ENCODE measurements at regions not wholly inside any gene's neighbourhood (a gene's known extent, or its start where the extent isn't known, plus 50 kb on each side); places are given as distances from the start of the nearest gene placed in this dataset.

- H3K27ac ChIP-seq (ENCODE audit: low read depth, low read length, severe bottlenecking) = no peak overlapping the region
- WGBS, 2 experiments (ENCODE audit: insufficient coverage in 2 of 2) = 78% methylated on average over 1 of the region's 3 CpGs; no CpG with 5 or more reads in 1 of the 2 experiments
- H3K9me3 ChIP-seq (ENCODE audit: control insufficient read depth, low read length) = no peaks in the 10 kb centered on the region
- no peaks in the 10 kb centered on the region for H3K4me1 ChIP-seq (ENCODE audit: control insufficient read depth, insufficient read depth, low read length, poor library complexity, severe bottlenecking)
- H3K36me3 ChIP-seq (ENCODE audit: control insufficient read depth, insufficient read depth, low read length) = no peaks in the 10 kb centered on the region
- H3K4me3 ChIP-seq (ENCODE audit: extremely low read depth, insufficient read depth, low read length, poor library complexity, severe bottlenecking) = no peak overlapping the region
These were observed 229.7 kb downstream of the TLE4 start for GRCh38 chr9:79801459-79801858.

GRCh38 chr9:79800578-79800977, 228.8 kb downstream of the TLE4 start:
- no peaks in the 10 kb centered on the region for H3K4me1 ChIP-seq (ENCODE audit: control insufficient read depth, insufficient read depth, low read length, poor library complexity, severe bottlenecking)
- H3K9me3 ChIP-seq (ENCODE audit: control insufficient read depth, low read length) = no peaks in the 10 kb centered on the region
- WGBS, 2 experiments (ENCODE audit: insufficient coverage in 2 of 2) = 100% methylated on average over 1 of the region's 1 CpG; no CpG with 5 or more reads in 1 of the 2 experiments
- no peak overlapping the region for H3K4me3 ChIP-seq (ENCODE audit: extremely low read depth, insufficient read depth, low read length, poor library complexity, severe bottlenecking)
- H3K36me3 ChIP-seq (ENCODE audit: control insufficient read depth, insufficient read depth, low read length) = no peaks in the 10 kb centered on the region
- H3K27ac ChIP-seq (ENCODE audit: low read depth, low read length, severe bottlenecking) = no peak overlapping the region

- no peaks in the 10 kb centered on the region for H3K4me1 ChIP-seq (ENCODE audit: control insufficient read depth, insufficient read depth, low read length, poor library complexity, severe bottlenecking)
- H3K27ac ChIP-seq (ENCODE audit: low read depth, low read length, severe bottlenecking) = no peak overlapping the region
- no peaks in the 10 kb centered on the region for H3K9me3 ChIP-seq (ENCODE audit: control insufficient read depth, low read length)
- H3K36me3 ChIP-seq (ENCODE audit: control insufficient read depth, insufficient read depth, low read length) = no peaks in the 10 kb centered on the region
- no peak overlapping the region for H3K4me3 ChIP-seq (ENCODE audit: extremely low read depth, insufficient read depth, low read length, poor library complexity, severe bottlenecking)
- WGBS, 2 experiments (ENCODE audit: insufficient coverage in 2 of 2) = 91 to 95% methylated on average over 4 to 5 of the region's 6 CpGs
These were observed 228.0 kb downstream of the TLE4 start for GRCh38 chr9:79799691-79800335.

- Histone ChIP-seq H3K36me3 (ENCODE audit: control insufficient read depth, insufficient read depth, low read length) (no peaks in the 10 kb centered on the region), H3K9me3 (ENCODE audit: control insufficient read depth, low read length) (no peaks in the 10 kb centered on the region), H3K4me1 (ENCODE audit: control insufficient read depth, insufficient read depth, low read length, poor library complexity, severe bottlenecking) (no peaks in the 10 kb centered on the region), H3K4me3 (ENCODE audit: extremely low read depth, insufficient read depth, low read length, poor library complexity, severe bottlenecking) (no peak overlapping the region), H3K27ac (ENCODE audit: low read depth, low read length, severe bottlenecking) (no peak overlapping the region)
- WGBS, 2 experiments (ENCODE audit: insufficient coverage in 2 of 2) = 60 to 90% methylated on average over 1 to 3 of the region's 3 CpGs
These were observed 226.7 kb downstream of the TLE4 start for GRCh38 chr9:79798450-79798849.

- no peaks in the 10 kb centered on the region for H3K9me3 ChIP-seq (ENCODE audit: control insufficient read depth, low read length)
- H3K27ac ChIP-seq (ENCODE audit: low read depth, low read length, severe bottlenecking) = no peak overlapping the region
- no peaks in the 10 kb centered on the region for H3K4me1 ChIP-seq (ENCODE audit: control insufficient read depth, insufficient read depth, low read length, poor library complexity, severe bottlenecking)
- no peak overlapping the region for H3K4me3 ChIP-seq (ENCODE audit: extremely low read depth, insufficient read depth, low read length, poor library complexity, severe bottlenecking)
- H3K36me3 ChIP-seq (ENCODE audit: control insufficient read depth, insufficient read depth, low read length) = no peaks in the 10 kb centered on the region
- 88% methylated on average over 2 of the region's 3 CpGs; no CpG with 5 or more reads in 1 of the 2 experiments for WGBS, 2 experiments (ENCODE audit: insufficient coverage in 2 of 2)
These were observed 224.6 kb downstream of the TLE4 start for GRCh38 chr9:79796411-79796810.

GRCh38 chr9:79788662-79789061, 216.9 kb downstream of the TLE4 start:
- no peaks in the 10 kb centered on the region for H3K4me1 ChIP-seq (ENCODE audit: control insufficient read depth, insufficient read depth, low read length, poor library complexity, severe bottlenecking)
- H3K27ac ChIP-seq (ENCODE audit: low read depth, low read length, severe bottlenecking) = no peak overlapping the region
- no peaks in the 10 kb centered on the region for H3K36me3 ChIP-seq (ENCODE audit: control insufficient read depth, insufficient read depth, low read length)
- no peak overlapping the region for H3K4me3 ChIP-seq (ENCODE audit: extremely low read depth, insufficient read depth, low read length, poor library complexity, severe bottlenecking)
- WGBS, 2 experiments (ENCODE audit: insufficient coverage in 2 of 2) = 75 to 100% methylated on average over 1 of the region's 1 CpG
- peaks cover 6% of the 10 kb centered on the region for H3K9me3 ChIP-seq (ENCODE audit: control insufficient read depth, low read length)

GRCh38 chr9:79781263-79781662, 209.5 kb downstream of the TLE4 start:
- no peak overlapping the region for H3K27ac ChIP-seq (ENCODE audit: low read depth, low read length, severe bottlenecking)
- H3K9me3 ChIP-seq (ENCODE audit: control insufficient read depth, low read length) = no peaks in the 10 kb centered on the region
- H3K4me1 ChIP-seq (ENCODE audit: control insufficient read depth, insufficient read depth, low read length, poor library complexity, severe bottlenecking) = no peaks in the 10 kb centered on the region
- no peaks in the 10 kb centered on the region for H3K36me3 ChIP-seq (ENCODE audit: control insufficient read depth, insufficient read depth, low read length)
- no peak overlapping the region for H3K4me3 ChIP-seq (ENCODE audit: extremely low read depth, insufficient read depth, low read length, poor library complexity, severe bottlenecking)
- WGBS, 2 experiments (ENCODE audit: insufficient coverage in 2 of 2) = 100% methylated on average over 2 to 3 of the region's 4 CpGs

- no peak overlapping the region for H3K4me3 ChIP-seq (ENCODE audit: extremely low read depth, insufficient read depth, low read length, poor library complexity, severe bottlenecking)
- no peaks in the 10 kb centered on the region for H3K9me3 ChIP-seq (ENCODE audit: control insufficient read depth, low read length)
- 100% methylated on average over 1 of the region's 3 CpGs for WGBS, 2 experiments (ENCODE audit: insufficient coverage in 2 of 2)
- H3K4me1 ChIP-seq (ENCODE audit: control insufficient read depth, insufficient read depth, low read length, poor library complexity, severe bottlenecking) = no peaks in the 10 kb centered on the region
- H3K36me3 ChIP-seq (ENCODE audit: control insufficient read depth, insufficient read depth, low read length) = no peaks in the 10 kb centered on the region
- no peak overlapping the region for H3K27ac ChIP-seq (ENCODE audit: low read depth, low read length, severe bottlenecking)
These were observed 208.8 kb downstream of the TLE4 start for GRCh38 chr9:79780559-79780958.

GRCh38 chr9:79779901-79780300, 208.1 kb downstream of the TLE4 start:
- no peaks in the 10 kb centered on the region for H3K4me1 ChIP-seq (ENCODE audit: control insufficient read depth, insufficient read depth, low read length, poor library complexity, severe bottlenecking)
- H3K36me3 ChIP-seq (ENCODE audit: control insufficient read depth, insufficient read depth, low read length) = no peaks in the 10 kb centered on the region
- H3K27ac ChIP-seq (ENCODE audit: low read depth, low read length, severe bottlenecking) = no peak overlapping the region
- H3K9me3 ChIP-seq (ENCODE audit: control insufficient read depth, low read length) = no peaks in the 10 kb centered on the region
- WGBS, 2 experiments (ENCODE audit: insufficient coverage in 2 of 2) = 87 to 98% methylated on average over 5 to 6 of the region's 7 CpGs
- no peak overlapping the region for H3K4me3 ChIP-seq (ENCODE audit: extremely low read depth, insufficient read depth, low read length, poor library complexity, severe bottlenecking)

- no peaks in the 10 kb centered on the region for H3K4me1 ChIP-seq (ENCODE audit: control insufficient read depth, insufficient read depth, low read length, poor library complexity, severe bottlenecking)
- WGBS, 2 experiments (ENCODE audit: insufficient coverage in 2 of 2) = 56 to 93% methylated on average over 1 of the region's 1 CpG
These were observed 206.8 kb downstream of the TLE4 start for GRCh38 chr9:79778581-79778980.

GRCh38 chr9:79776581-79776980, 204.8 kb downstream of the TLE4 start:
- Histone ChIP-seq H3K4me3 (ENCODE audit: extremely low read depth, insufficient read depth, low read length, poor library complexity, severe bottlenecking) (no peak overlapping the region), H3K9me3 (ENCODE audit: control insufficient read depth, low read length) (no peaks in the 10 kb centered on the region), H3K36me3 (ENCODE audit: control insufficient read depth, insufficient read depth, low read length) (no peaks in the 10 kb centered on the region), H3K27ac (ENCODE audit: low read depth, low read length, severe bottlenecking) (no peak overlapping the region), H3K4me1 (ENCODE audit: control insufficient read depth, insufficient read depth, low read length, poor library complexity, severe bottlenecking) (no peaks in the 10 kb centered on the region)
- WGBS, 2 experiments (ENCODE audit: insufficient coverage in 2 of 2) = 80 to 100% methylated on average over 1 of the region's 2 CpGs

More at GRCh38 chr9:79778581-79778980, 206.8 kb downstream of the TLE4 start:
- H3K4me3 ChIP-seq (ENCODE audit: extremely low read depth, insufficient read depth, low read length, poor library complexity, severe bottlenecking) = no peak overlapping the region
- H3K36me3 ChIP-seq (ENCODE audit: control insufficient read depth, insufficient read depth, low read length) = no peaks in the 10 kb centered on the region
- no peak overlapping the region for H3K27ac ChIP-seq (ENCODE audit: low read depth, low read length, severe bottlenecking)
- H3K9me3 ChIP-seq (ENCODE audit: control insufficient read depth, low read length) = no peaks in the 10 kb centered on the region
